HFF-Myc (cell line): ENCODE measurements at regions not wholly inside any gene's neighbourhood (a gene's known extent, or its start where the extent isn't known, plus 50 kb on each side); places are given as distances from the start of the nearest gene placed in this dataset.

Experiments
- DNase-seq: peaks from one replicate; pipeline ENCODE4 v3.0.0-alpha.2; 2011; ENCODE audit warnings: low read depth; ENCODE audit errors: extremely low read depth
- H3K4me3 ChIP-seq: replicated peaks from 2 replicates; pipeline ENCODE4 v1.5.1; 2011; ENCODE audit warnings: low read depth, mild to moderate bottlenecking, control low read depth, low read length
- TF ChIP-seq, protein P1 (sequence below): IDR thresholded peaks from 2 replicates; pipeline ENCODE4 v1.5.1; 2012; ENCODE audit warnings: mild to moderate bottlenecking, low read depth, low read length, control low read depth; ENCODE audit errors: missing control alignments

GRCh38 chr18:61274416-61274960 lies 58.7 kb upstream of the CDH20 start:
- no peak overlapping the region for H3K4me3 ChIP-seq
- TF ChIP-seq, protein P1, sequence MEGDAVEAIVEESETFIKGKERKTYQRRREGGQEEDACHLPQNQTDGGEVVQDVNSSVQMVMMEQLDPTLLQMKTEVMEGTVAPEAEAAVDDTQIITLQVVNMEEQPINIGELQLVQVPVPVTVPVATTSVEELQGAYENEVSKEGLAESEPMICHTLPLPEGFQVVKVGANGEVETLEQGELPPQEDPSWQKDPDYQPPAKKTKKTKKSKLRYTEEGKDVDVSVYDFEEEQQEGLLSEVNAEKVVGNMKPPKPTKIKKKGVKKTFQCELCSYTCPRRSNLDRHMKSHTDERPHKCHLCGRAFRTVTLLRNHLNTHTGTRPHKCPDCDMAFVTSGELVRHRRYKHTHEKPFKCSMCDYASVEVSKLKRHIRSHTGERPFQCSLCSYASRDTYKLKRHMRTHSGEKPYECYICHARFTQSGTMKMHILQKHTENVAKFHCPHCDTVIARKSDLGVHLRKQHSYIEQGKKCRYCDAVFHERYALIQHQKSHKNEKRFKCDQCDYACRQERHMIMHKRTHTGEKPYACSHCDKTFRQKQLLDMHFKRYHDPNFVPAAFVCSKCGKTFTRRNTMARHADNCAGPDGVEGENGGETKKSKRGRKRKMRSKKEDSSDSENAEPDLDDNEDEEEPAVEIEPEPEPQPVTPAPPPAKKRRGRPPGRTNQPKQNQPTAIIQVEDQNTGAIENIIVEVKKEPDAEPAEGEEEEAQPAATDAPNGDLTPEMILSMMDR, result no peak
- no peak for DNase-seq

- no peak overlapping the region for H3K4me3 ChIP-seq
- DNase-seq, result no peak
- TF ChIP-seq, protein P1, result no peak
These were observed 55.4 kb upstream of the CDH20 start for GRCh38 chr18:61277808-61278207.

DNA sequence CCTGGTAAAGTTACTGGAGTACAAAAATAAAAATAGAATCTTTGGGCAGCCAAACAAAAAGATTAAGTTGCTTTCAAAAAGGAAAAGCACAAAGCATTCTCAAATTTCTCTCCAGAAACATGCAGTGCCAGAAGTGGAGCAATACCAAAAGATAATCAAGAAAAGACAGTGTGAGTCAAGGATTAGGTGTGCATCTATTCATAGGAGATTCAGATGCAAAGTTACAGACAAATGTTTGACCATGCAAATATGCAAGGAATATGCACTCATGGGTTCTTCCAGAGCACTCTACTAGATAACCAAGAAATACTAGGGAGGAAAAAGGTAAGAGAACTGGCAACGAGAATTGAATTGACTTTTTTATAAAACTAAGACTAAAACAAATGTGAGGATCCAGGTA lies 51.8 kb upstream of the CDH20 start:
- TF ChIP-seq, protein P1, result no peak
- H3K4me3 ChIP-seq, result no peak overlapping the region
- DNase-seq, result no peak

- TF ChIP-seq, protein P1, result no peak
- no peak overlapping the region for H3K4me3 ChIP-seq
- DNase-seq, result no peak
These were observed 50.3 kb upstream of the CDH20 start for GRCh38 chr18:61282926-61283325.
